ENCODE measurements at regions not wholly inside any gene's neighbourhood (a gene's known extent, or its start where the extent isn't known, plus 50 kb on each side); places are given as distances from the start of the nearest gene placed in this dataset.

DNA sequence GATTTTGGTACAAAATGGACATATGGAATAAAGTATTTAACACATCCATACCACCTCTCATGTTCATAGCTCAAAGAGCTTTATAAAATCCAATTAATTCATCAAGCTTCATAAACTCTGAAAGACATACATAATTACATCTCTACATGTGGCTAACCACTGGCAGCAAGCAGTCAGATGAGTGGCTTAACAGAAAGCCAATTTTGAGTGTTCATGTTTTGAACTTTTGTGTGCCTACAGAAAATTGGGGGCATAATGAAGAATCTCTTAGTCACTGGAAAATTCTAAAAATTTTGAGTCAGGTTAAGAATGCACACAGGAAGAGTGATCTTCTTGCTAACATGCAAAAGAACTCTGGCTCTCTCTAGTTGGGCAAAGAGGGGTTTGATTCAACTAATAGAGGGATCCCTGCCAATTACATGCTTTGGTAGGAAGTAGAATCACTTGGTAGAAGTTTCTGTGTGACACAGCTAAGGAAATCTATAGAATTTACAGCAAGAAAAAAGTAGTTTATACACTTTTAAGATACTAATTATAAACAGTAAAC lies 287.4 kb downstream of the NOL4 start:
- Histone ChIP-seq H3K36me3 (ENCODE audit: control insufficient read depth in 4 of 4, insufficient read depth in 3 of 4, low read depth in 1 of 4, low read length in 3 of 4) (no peaks in the 10 kb centered on the region), H3K27ac (ENCODE audit: low read depth in 1 of 2, low read length in 2 of 2) (no peak overlapping the region), H3K4me1 (ENCODE audit: control insufficient read depth in 4 of 4, insufficient read depth in 4 of 4, low read length in 3 of 4) (no peaks in the 10 kb centered on the region), H3K4me3 (ENCODE audit: low read depth in 1 of 3, low read length in 3 of 3) (no peak overlapping the region), H3K9ac (ENCODE audit: low read depth in 1 of 2, low read length in 2 of 2) (no peak overlapping the region), H3K9me3 (ENCODE audit: control insufficient read depth in 4 of 4, low read length in 3 of 4) (no peaks in the 10 kb centered on the region), H3K27me3 (ENCODE audit: control insufficient read depth in 4 of 4, insufficient read depth in 4 of 4, low read length in 3 of 4) (no peaks in the 10 kb centered on the region)
- DNase-seq (ENCODE audit: low spot score): no peak
- TF ChIP-seq FOXA1 (IDR thresholded peaks at IDR 0.05) (no peak), YY1 (IDR thresholded peaks at IDR 0.05) (no peak), TAF1 (conservative IDR thresholded peaks at IDR 0.05) (no peak), NR2F2 (IDR thresholded peaks at IDR 0.05) (no peak), GABPA (IDR thresholded peaks at IDR 0.05 in 1 of 2, conservative IDR thresholded peaks at IDR 0.05 in 1 of 2) (no peak)
- TF ChIP-seq, protein P1, sequence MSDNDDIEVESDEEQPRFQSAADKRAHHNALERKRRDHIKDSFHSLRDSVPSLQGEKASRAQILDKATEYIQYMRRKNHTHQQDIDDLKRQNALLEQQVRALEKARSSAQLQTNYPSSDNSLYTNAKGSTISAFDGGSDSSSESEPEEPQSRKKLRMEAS (IDR thresholded peaks at IDR 0.05): no peak
- TF ChIP-seq, protein P2, sequence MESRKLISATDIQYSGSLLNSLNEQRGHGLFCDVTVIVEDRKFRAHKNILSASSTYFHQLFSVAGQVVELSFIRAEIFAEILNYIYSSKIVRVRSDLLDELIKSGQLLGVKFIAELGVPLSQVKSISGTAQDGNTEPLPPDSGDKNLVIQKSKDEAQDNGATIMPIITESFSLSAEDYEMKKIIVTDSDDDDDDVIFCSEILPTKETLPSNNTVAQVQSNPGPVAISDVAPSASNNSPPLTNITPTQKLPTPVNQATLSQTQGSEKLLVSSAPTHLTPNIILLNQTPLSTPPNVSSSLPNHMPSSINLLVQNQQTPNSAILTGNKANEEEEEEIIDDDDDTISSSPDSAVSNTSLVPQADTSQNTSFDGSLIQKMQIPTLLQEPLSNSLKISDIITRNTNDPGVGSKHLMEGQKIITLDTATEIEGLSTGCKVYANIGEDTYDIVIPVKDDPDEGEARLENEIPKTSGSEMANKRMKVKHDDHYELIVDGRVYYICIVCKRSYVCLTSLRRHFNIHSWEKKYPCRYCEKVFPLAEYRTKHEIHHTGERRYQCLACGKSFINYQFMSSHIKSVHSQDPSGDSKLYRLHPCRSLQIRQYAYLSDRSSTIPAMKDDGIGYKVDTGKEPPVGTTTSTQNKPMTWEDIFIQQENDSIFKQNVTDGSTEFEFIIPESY (IDR thresholded peaks at IDR 0.05): no peak

DNA sequence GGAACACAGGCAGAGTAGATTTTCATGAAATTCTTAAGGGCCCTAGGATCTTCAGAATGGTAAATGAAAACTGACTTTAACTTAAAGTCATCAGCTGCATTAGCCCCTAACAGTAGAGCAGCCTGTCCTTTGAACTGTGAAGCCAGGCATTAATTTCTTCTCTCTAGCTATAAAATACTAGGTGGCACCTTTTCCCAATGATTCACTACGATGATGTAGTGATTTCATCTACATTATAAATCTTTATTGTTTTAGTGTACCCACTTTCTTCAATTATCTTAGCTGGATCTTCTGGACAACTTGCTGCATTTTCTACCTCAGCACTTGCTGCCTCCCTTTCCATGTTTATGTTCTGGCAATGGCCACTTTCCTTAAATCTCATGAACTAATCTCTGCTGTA lies 290.5 kb downstream of the NOL4 start:
- TF ChIP-seq, protein P3, sequence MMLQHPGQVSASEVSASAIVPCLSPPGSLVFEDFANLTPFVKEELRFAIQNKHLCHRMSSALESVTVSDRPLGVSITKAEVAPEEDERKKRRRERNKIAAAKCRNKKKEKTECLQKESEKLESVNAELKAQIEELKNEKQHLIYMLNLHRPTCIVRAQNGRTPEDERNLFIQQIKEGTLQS (IDR thresholded peaks at IDR 0.05): no peak
- TF ChIP-seq, protein P4, sequence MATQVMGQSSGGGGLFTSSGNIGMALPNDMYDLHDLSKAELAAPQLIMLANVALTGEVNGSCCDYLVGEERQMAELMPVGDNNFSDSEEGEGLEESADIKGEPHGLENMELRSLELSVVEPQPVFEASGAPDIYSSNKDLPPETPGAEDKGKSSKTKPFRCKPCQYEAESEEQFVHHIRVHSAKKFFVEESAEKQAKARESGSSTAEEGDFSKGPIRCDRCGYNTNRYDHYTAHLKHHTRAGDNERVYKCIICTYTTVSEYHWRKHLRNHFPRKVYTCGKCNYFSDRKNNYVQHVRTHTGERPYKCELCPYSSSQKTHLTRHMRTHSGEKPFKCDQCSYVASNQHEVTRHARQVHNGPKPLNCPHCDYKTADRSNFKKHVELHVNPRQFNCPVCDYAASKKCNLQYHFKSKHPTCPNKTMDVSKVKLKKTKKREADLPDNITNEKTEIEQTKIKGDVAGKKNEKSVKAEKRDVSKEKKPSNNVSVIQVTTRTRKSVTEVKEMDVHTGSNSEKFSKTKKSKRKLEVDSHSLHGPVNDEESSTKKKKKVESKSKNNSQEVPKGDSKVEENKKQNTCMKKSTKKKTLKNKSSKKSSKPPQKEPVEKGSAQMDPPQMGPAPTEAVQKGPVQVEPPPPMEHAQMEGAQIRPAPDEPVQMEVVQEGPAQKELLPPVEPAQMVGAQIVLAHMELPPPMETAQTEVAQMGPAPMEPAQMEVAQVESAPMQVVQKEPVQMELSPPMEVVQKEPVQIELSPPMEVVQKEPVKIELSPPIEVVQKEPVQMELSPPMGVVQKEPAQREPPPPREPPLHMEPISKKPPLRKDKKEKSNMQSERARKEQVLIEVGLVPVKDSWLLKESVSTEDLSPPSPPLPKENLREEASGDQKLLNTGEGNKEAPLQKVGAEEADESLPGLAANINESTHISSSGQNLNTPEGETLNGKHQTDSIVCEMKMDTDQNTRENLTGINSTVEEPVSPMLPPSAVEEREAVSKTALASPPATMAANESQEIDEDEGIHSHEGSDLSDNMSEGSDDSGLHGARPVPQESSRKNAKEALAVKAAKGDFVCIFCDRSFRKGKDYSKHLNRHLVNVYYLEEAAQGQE (IDR thresholded peaks at IDR 0.05): no peak
- TF ChIP-seq RAD21 (IDR thresholded peaks at IDR 0.05) (no peak), YY1 (IDR thresholded peaks at IDR 0.05) (no peak), TAF1 (conservative IDR thresholded peaks at IDR 0.05) (no peak), GABPA (IDR thresholded peaks at IDR 0.05 in 1 of 2, conservative IDR thresholded peaks at IDR 0.05 in 1 of 2) (no peak), CTCF (IDR thresholded peaks at IDR 0.05; ENCODE audit: low read depth, low read length, missing input control) (no peak), FOXA1 (IDR thresholded peaks at IDR 0.05) (no peak), FOXA2 (IDR thresholded peaks at IDR 0.05) (no peak), HNF4A (conservative IDR thresholded peaks at IDR 0.05) (no peak), NR2F2 (IDR thresholded peaks at IDR 0.05) (no peak), JUND (IDR thresholded peaks at IDR 0.05) (no peak), HNF4G (IDR thresholded peaks at IDR 0.05) (no peak), SP1 (IDR thresholded peaks at IDR 0.05) (no peak), EGR1 (IDR thresholded peaks at IDR 0.05; ENCODE audit: low read depth in 2 of 2) (no peak)
- TF ChIP-seq, protein P2 (IDR thresholded peaks at IDR 0.05): no peak
- TF ChIP-seq, protein P1 (IDR thresholded peaks at IDR 0.05): no peak
- 87% methylated on average over 1 of the region's 1 CpG for WGBS
- no peaks in the 10 kb centered on the region for H3K9me3 ChIP-seq (ENCODE audit: control insufficient read depth in 4 of 4, low read length in 3 of 4)
- H3K9ac ChIP-seq (ENCODE audit: low read depth in 1 of 2, low read length in 2 of 2): no peak overlapping the region
- H3K4me3 ChIP-seq (ENCODE audit: low read depth in 1 of 3, low read length in 3 of 3): no peak overlapping the region
- DNase-seq (ENCODE audit: low spot score): no peak
- no peaks in the 10 kb centered on the region for H3K36me3 ChIP-seq (ENCODE audit: control insufficient read depth in 4 of 4, insufficient read depth in 3 of 4, low read depth in 1 of 4, low read length in 3 of 4)
- no peaks in the 10 kb centered on the region for H3K27me3 ChIP-seq (ENCODE audit: control insufficient read depth in 4 of 4, insufficient read depth in 4 of 4, low read length in 3 of 4)
- no peak overlapping the region for H3K27ac ChIP-seq (ENCODE audit: low read depth in 1 of 2, low read length in 2 of 2)
- no peaks in the 10 kb centered on the region for H3K4me1 ChIP-seq (ENCODE audit: control insufficient read depth in 4 of 4, insufficient read depth in 4 of 4, low read length in 3 of 4)
